Caco-2 (cell line): ENCODE measurements at regions not wholly inside any gene's neighbourhood (a gene's known extent, or its start where the extent isn't known, plus 50 kb on each side); places are given as distances from the start of the nearest gene placed in this dataset.

Experiments used
- BruUV-seq: library from RNA; stranded (reverse); fragments of 400-500 nt; replicated peaks from 2 replicates; lab custom pipeline; 2021; lab: Mats Ljungman, UMichigan
- CTCF ChIA-PET: fragments of 300-600 bp; sonication (Branson Sonifier 250); formaldehyde crosslinking; loops from one replicate; lab custom pipeline; 2022; ENCODE audit warnings: antibody characterized with exemption; lab: Charles Lee
- POLR2A ChIA-PET: fragments of 300-600 bp; sonication (Branson Sonifier 250); formaldehyde crosslinking; loops from one replicate; lab custom pipeline; 2022; ENCODE audit warnings: antibody characterized with exemption; lab: Charles Lee
- DNase-seq, 2 experiments: peaks; one replicate each; pipeline versions ENCODE4 v3.0.0 to v3.0.0-alpha.2; 2020 to 2022
- H3K27me3 ChIP-seq: replicated peaks from 2 replicates; pipeline ENCODE4 v1.6.0; 2011; ENCODE audit warnings: low read length; ENCODE audit not compliant: control insufficient read depth, insufficient read depth
- H3K36me3 ChIP-seq: 2 replicates; pipeline ENCODE4 v1.5.1; 2011; ENCODE audit warnings: low read length; ENCODE audit not compliant: control insufficient read depth, insufficient read depth
- H3K4me1 ChIP-seq: fragments of 250-450 bp; sonication (Bioruptor Pico); 2 replicates; pipeline ENCODE4 v1.5.1; 2020; ENCODE audit warnings: mild to moderate bottlenecking
- H3K4me3 ChIP-seq: 2 replicates; pipeline ENCODE4 v1.5.1; 2011; ENCODE audit warnings: low read depth, mild to moderate bottlenecking, control low read depth, low read length
- H3K9me3 ChIP-seq: fragments of 250-450 bp; sonication (Bioruptor Pico); 2 replicates; pipeline ENCODE4 v1.5.1; 2020; ENCODE audit warnings: mild to moderate bottlenecking, moderate library complexity
- H3K27ac Mint-ChIP-seq: one replicate; pipeline ENCODE4 v1.8.0; 2022; ENCODE audit warnings: mixed read lengths; ENCODE audit not compliant: unreplicated experiment
- H3K27me3 Mint-ChIP-seq: one replicate; pipeline ENCODE4 v1.8.0; 2022; ENCODE audit warnings: mixed read lengths; ENCODE audit not compliant: insufficient read depth, unreplicated experiment
- H3K36me3 Mint-ChIP-seq: one replicate; pipeline ENCODE4 v1.8.0; 2022; ENCODE audit warnings: mild to moderate bottlenecking, mixed read lengths; ENCODE audit not compliant: insufficient read depth, unreplicated experiment
- H3K4me1 Mint-ChIP-seq: one replicate; pipeline ENCODE4 v1.8.0; 2022; ENCODE audit warnings: low read depth, mixed read lengths; ENCODE audit not compliant: unreplicated experiment
- H3K4me3 Mint-ChIP-seq: one replicate; pipeline ENCODE4 v1.8.0; 2022; ENCODE audit warnings: mild to moderate bottlenecking, moderate library complexity, mixed read lengths; ENCODE audit not compliant: unreplicated experiment
- H3K9me3 Mint-ChIP-seq: one replicate; pipeline ENCODE4 v1.8.0; 2022; ENCODE audit warnings: mixed read lengths; ENCODE audit not compliant: unreplicated experiment
- intact Hi-C: fragments of 100-400 bp; cut with micrococcal nuclease; formaldehyde crosslinking; loops from one replicate; pipeline ENCODE4 v1.10.0; 2022; ENCODE audit not compliant: unreplicated experiment
- TF ChIP-seq, protein P1 (sequence below), 2 experiments: fragments of 200-600 bp in 1 of 2; IDR thresholded peaks; 1 replicate in 1 of 2; 2 replicates in 1 of 2; pipeline versions ENCODE4 v1.5.1 to v1.8.0; 2011 to 2022; ENCODE audit warnings: antibody characterized with exemption in 1 of 2, control low read depth in 1 of 2, inconsistent platforms in 1 of 2, low read depth in 1 of 2, low read length in 1 of 2, mild to moderate bottlenecking in 1 of 2, moderate library complexity in 1 of 2; ENCODE audit not compliant: insufficient read depth in 1 of 2, severe bottlenecking in 1 of 2, unreplicated experiment in 1 of 2

DNA sequence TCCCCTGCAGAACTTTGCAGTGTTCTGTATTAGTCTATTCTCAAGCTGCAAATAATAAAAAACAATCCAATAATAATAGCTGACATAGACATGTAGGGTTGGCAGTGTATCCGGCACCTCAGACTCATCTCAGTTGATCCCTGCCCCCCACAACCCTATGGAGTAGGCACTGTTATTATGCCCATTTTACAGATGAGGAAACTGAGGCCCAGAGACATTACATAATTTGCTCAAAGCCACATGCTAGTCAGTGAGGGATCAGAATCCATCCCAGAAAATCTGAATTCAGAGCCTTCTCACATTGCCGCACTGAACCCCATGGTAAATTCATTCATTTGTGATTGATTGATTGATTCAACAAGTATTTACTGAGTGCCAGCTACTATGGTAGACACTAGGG is 226.6 kb upstream of the PWP1 start:
- no peaks in the 10 kb centered on the region for H3K4me1 ChIP-seq
- no peak for DNase-seq
- POLR2A ChIA-PET, result no interaction called here
- no TSS peak for BruUV-seq
- CTCF ChIA-PET, result no interaction called here
- Mint-ChIP-seq H3K9me3 (no peaks in the 10 kb centered on the region), H3K4me1 (no peaks in the 10 kb centered on the region), H3K36me3 (no peaks in the 10 kb centered on the region), H3K27me3 (no peaks in the 10 kb centered on the region), H3K4me3 (no peak overlapping the region), H3K27ac (no peak overlapping the region)
- no peaks in the 10 kb centered on the region for H3K27me3 ChIP-seq
- no peaks in the 10 kb centered on the region for H3K36me3 ChIP-seq
- H3K4me3 ChIP-seq, result no peak overlapping the region
- TF ChIP-seq, protein P1, sequence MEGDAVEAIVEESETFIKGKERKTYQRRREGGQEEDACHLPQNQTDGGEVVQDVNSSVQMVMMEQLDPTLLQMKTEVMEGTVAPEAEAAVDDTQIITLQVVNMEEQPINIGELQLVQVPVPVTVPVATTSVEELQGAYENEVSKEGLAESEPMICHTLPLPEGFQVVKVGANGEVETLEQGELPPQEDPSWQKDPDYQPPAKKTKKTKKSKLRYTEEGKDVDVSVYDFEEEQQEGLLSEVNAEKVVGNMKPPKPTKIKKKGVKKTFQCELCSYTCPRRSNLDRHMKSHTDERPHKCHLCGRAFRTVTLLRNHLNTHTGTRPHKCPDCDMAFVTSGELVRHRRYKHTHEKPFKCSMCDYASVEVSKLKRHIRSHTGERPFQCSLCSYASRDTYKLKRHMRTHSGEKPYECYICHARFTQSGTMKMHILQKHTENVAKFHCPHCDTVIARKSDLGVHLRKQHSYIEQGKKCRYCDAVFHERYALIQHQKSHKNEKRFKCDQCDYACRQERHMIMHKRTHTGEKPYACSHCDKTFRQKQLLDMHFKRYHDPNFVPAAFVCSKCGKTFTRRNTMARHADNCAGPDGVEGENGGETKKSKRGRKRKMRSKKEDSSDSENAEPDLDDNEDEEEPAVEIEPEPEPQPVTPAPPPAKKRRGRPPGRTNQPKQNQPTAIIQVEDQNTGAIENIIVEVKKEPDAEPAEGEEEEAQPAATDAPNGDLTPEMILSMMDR (IDR thresholded peaks at IDR 0.05; ENCODE audit: insufficient read depth in 1 of 2, low read depth in 1 of 2, low read length in 1 of 2, severe bottlenecking in 1 of 2, unreplicated experiment in 1 of 2), result no peak
- no peaks in the 10 kb centered on the region for H3K9me3 ChIP-seq
- intact Hi-C loops, result no loop called here

DNA sequence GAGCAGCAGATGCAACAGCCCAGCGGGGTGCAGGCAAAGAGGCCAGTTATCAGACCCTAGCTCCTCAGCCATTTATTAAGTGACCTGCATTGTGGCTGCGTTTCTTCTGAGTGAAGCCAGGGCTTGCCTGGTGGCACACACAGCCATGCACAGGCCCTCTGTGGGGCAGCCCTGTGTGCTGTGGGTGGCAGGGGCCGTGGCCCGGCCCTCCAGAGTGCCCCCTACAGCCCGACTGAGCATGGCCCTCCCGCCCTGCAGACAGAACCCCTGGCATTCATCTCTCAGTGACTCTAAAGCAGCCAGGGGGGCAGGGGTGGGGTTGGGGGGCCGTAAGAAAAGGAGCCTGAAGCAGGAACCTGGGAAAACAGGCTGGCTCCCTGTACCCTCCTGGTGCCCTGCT is 226.0 kb upstream of the PWP1 start:
- CTCF ChIA-PET, result no interaction called here
- TF ChIP-seq, protein P1 (IDR thresholded peaks at IDR 0.05; ENCODE audit: insufficient read depth in 1 of 2, low read depth in 1 of 2, low read length in 1 of 2, severe bottlenecking in 1 of 2, unreplicated experiment in 1 of 2), result no peak
- H3K27ac Mint-ChIP-seq, result no peak overlapping the region

DNA sequence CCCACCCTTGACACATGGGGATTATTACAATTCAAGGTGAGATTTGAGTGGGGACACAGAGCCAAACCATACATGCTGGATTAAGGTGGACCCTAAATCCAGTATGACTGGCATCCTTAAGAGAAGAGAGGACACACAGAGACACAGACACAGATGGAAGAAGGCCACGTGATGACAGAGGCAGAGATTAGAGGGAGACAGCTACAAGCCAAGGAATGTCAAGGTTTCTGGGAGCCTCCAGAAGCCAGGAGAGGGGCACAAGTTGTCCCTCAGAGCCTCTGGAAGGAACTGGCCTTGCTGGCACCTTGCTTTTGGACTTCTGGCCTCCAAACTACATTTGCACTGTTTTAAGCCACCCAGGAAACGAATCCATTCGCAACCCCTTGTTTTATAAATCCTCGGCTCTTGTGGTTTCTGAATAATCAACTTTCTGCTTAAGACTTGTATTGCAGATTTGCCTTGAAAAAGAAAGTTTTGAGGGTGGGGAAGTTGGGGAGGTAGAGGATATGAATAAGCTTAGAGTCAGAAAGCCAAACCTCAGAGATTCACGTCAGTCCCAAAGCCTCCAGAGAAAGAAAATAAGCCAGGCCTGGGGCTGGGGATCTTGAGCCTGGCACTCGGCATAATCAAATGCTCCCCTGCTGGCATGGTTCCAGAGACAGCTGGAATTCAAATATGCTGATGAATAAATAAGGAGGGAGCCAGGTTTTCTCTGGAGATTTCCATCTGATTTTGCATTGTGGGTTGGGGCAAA is 224.2 kb upstream of the PWP1 start:
- POLR2A ChIA-PET, result no interaction called here
- CTCF ChIA-PET, result no interaction called here
- H3K9me3 Mint-ChIP-seq, result no peaks in the 10 kb centered on the region
- H3K9me3 ChIP-seq, result no peaks in the 10 kb centered on the region
- no peaks in the 10 kb centered on the region for H3K36me3 ChIP-seq
- peaks cover 3% of the 10 kb centered on the region for H3K27me3 Mint-ChIP-seq
- DNase-seq, result no peak
- TF ChIP-seq, protein P1 (IDR thresholded peaks at IDR 0.05; ENCODE audit: insufficient read depth in 1 of 2, low read depth in 1 of 2, low read length in 1 of 2, severe bottlenecking in 1 of 2, unreplicated experiment in 1 of 2), result no peak
- H3K4me3 Mint-ChIP-seq, result no peak overlapping the region
- intact Hi-C loops, result no loop called here
- H3K27ac Mint-ChIP-seq, result no peak overlapping the region
- no peaks in the 10 kb centered on the region for H3K27me3 ChIP-seq
- no peaks in the 10 kb centered on the region for H3K4me1 ChIP-seq
- H3K4me3 ChIP-seq, result no peak overlapping the region
- no TSS peak for BruUV-seq
- H3K36me3 Mint-ChIP-seq, result no peaks in the 10 kb centered on the region
- H3K4me1 Mint-ChIP-seq, result no peaks in the 10 kb centered on the region

More for the DNA sequence above, 226.0 kb upstream of the PWP1 start:
- Mint-ChIP-seq H3K36me3 (no peaks in the 10 kb centered on the region), H3K9me3 (no peaks in the 10 kb centered on the region), H3K4me1 (no peaks in the 10 kb centered on the region), H3K4me3 (no peak overlapping the region), H3K27me3 (no peaks in the 10 kb centered on the region)
- Histone ChIP-seq H3K4me1 (no peaks in the 10 kb centered on the region), H3K36me3 (no peaks in the 10 kb centered on the region), H3K27me3 (no peaks in the 10 kb centered on the region), H3K9me3 (no peaks in the 10 kb centered on the region), H3K4me3 (no peak overlapping the region)
- POLR2A ChIA-PET, result no interaction called here
- intact Hi-C loops, result no loop called here
- BruUV-seq, result no TSS peak
- DNase-seq, result no peak
